ENCODE measurements at regions not wholly inside any gene's neighbourhood (a gene's known extent, or its start where the extent isn't known, plus 50 kb on each side); places are given as distances from the start of the nearest gene placed in this dataset.

DNA sequence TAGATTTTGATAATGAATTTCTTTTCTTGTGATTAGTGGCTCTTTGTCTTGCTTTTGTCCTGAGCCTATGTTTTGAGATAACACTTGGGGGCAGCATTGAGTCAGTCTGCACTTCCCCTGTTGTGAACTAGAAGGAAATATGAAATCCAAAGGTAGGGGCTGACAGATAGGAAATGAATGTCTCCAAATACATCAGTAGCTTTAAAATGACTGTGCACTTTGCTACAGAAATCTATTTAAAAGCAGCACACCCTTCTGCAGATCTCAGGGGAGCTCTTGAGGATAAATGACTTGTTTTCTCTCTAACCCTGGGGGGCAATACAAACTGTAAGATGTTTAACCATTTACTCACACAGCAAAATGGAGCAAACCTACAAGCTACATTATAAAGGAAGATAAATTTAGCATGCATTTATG lies 176.0 kb upstream of the MYO3A start:
- peak in 10 of 12 donors; percentile 24 to 58 (median 38) for TF ChIP-seq CTCF (IDR thresholded peaks at IDR 0.05)
- TF ChIP-seq POLR2A (IDR thresholded peaks at IDR 0.05), result no peak
